H9 (cell line): ENCODE measurements at regions not wholly inside any gene's neighbourhood (a gene's known extent, or its start where the extent isn't known, plus 50 kb on each side); places are given as distances from the start of the nearest gene placed in this dataset.
A peak's percentile ranks its signal among the peaks of the same experiment; 100 is the strongest.

Experiments used
- DNase-seq: peaks from one replicate; pipeline ENCODE4 v3.0.0-alpha.2; 2017
- H2AFZ ChIP-seq: one replicate; pipeline ENCODE4 v1.6.1; 2013; ENCODE audit warnings: mild to moderate bottlenecking, low read length, control low read depth, moderate library complexity
- H2AK5ac ChIP-seq: 2 replicates; pipeline ENCODE4 v1.6.1; 2013; ENCODE audit warnings: low read length, control low read depth, mixed read lengths; ENCODE audit not compliant: insufficient read length
- H2BK120ac ChIP-seq: one replicate; pipeline ENCODE4 v1.6.1; 2013; ENCODE audit warnings: low read depth, mild to moderate bottlenecking, low read length, control low read depth, inconsistent platforms; ENCODE audit not compliant: poor library complexity, severe bottlenecking
- H2BK12ac ChIP-seq: 2 replicates; pipeline ENCODE4 v1.6.1; 2013; ENCODE audit warnings: low read length, control low read depth, mixed read lengths, low read depth; ENCODE audit not compliant: insufficient read length
- H2BK15ac ChIP-seq: 2 replicates; pipeline ENCODE4 v1.6.1; 2013; ENCODE audit warnings: low read depth, low read length, control low read depth
- H2BK20ac ChIP-seq: one replicate; pipeline ENCODE4 v1.6.1; 2013; ENCODE audit warnings: low read depth, mild to moderate bottlenecking, low read length, control low read depth, inconsistent platforms; ENCODE audit not compliant: poor library complexity, severe bottlenecking
- H2BK5ac ChIP-seq: 2 replicates; pipeline ENCODE4 v1.6.1; 2013; ENCODE audit warnings: low read length, control low read depth, mixed read lengths; ENCODE audit not compliant: insufficient read length
- H3K14ac ChIP-seq: 2 replicates; pipeline ENCODE4 v1.6.1; 2013; ENCODE audit warnings: low read length, control low read depth; ENCODE audit not compliant: insufficient read depth
- H3K18ac ChIP-seq: 2 replicates; pipeline ENCODE4 v1.6.1; 2013; ENCODE audit warnings: low read depth, mild to moderate bottlenecking, mixed read lengths, low read length, control low read depth; ENCODE audit not compliant: insufficient read length
- H3K23ac ChIP-seq: 2 replicates; pipeline ENCODE4 v1.6.1; 2013; ENCODE audit warnings: low read length, control low read depth, mixed read lengths, low read depth; ENCODE audit not compliant: insufficient read length
- H3K23me2 ChIP-seq: 2 replicates; pipeline ENCODE4 v1.6.1; 2013; ENCODE audit warnings: low read depth, mild to moderate bottlenecking, mixed read lengths, low read length, control low read depth; ENCODE audit not compliant: insufficient read length, poor library complexity, severe bottlenecking
- H3K27ac ChIP-seq: 2 replicates; pipeline ENCODE4 v1.5.1; 2013; ENCODE audit warnings: low read length, control low read depth, mixed read lengths, low read depth; ENCODE audit not compliant: insufficient read length
- H3K27me3 ChIP-seq: 2 replicates; pipeline ENCODE4 v1.6.1; 2013; ENCODE audit warnings: low read length, control low read depth, inconsistent platforms; ENCODE audit not compliant: insufficient read depth
- H3K4ac ChIP-seq: 2 replicates; pipeline ENCODE4 v1.6.1; 2013; ENCODE audit warnings: low read depth, mild to moderate bottlenecking, control low read depth, inconsistent platforms, low read length, moderate library complexity
- H3K4me1 ChIP-seq: 2 replicates; pipeline ENCODE4 v1.6.1; 2013; ENCODE audit warnings: low read length, control low read depth, inconsistent platforms; ENCODE audit not compliant: insufficient read depth
- H3K4me2 ChIP-seq: 2 replicates; pipeline ENCODE4 v1.6.1; 2013; ENCODE audit warnings: low read length, control low read depth, mixed read lengths; ENCODE audit not compliant: insufficient read length, insufficient read depth
- H3K56ac ChIP-seq: 2 replicates; pipeline ENCODE4 v1.6.1; 2013; ENCODE audit warnings: low read depth, mild to moderate bottlenecking, mixed read lengths, low read length, control low read depth; ENCODE audit not compliant: insufficient read length
- H3K79me1 ChIP-seq: 2 replicates; pipeline ENCODE4 v1.6.1; 2013; ENCODE audit warnings: low read depth, mild to moderate bottlenecking, moderate library complexity, low read length, control low read depth, inconsistent platforms; ENCODE audit not compliant: insufficient read depth, poor library complexity, severe bottlenecking
- H3K79me2 ChIP-seq: 2 replicates; pipeline ENCODE4 v1.6.1; 2013; ENCODE audit warnings: low read length, control low read depth, inconsistent platforms; ENCODE audit not compliant: insufficient read depth
- H3K9ac ChIP-seq: 2 replicates; pipeline ENCODE4 v1.6.1; 2013; ENCODE audit warnings: low read length, control low read depth, mixed read lengths; ENCODE audit not compliant: insufficient read length; ENCODE audit errors: extremely low read depth
- H3K9me3 ChIP-seq: one replicate; pipeline ENCODE4 v1.6.1; 2013; ENCODE audit warnings: low read depth, low read length, inconsistent platforms; ENCODE audit not compliant: control insufficient read depth
- H3T11ph ChIP-seq: one replicate; pipeline ENCODE4 v1.6.1; 2013; ENCODE audit warnings: mild to moderate bottlenecking, low read length, control low read depth, inconsistent platforms
- H4K20me1 ChIP-seq: one replicate; pipeline ENCODE4 v1.6.1; 2013; ENCODE audit not compliant: control insufficient read depth, insufficient read length, insufficient read depth
- H4K5ac ChIP-seq: 2 replicates; pipeline ENCODE4 v1.6.1; 2013; ENCODE audit warnings: low read depth, mild to moderate bottlenecking, mixed read lengths, low read length, control low read depth; ENCODE audit not compliant: insufficient read length
- H4K8ac ChIP-seq: replicated peaks from 2 replicates; pipeline ENCODE4 v1.6.1; 2013; ENCODE audit warnings: low read length, control low read depth, mixed read lengths, low read depth; ENCODE audit not compliant: insufficient read length
- H4K91ac ChIP-seq: 2 replicates; pipeline ENCODE4 v1.6.1; 2013; ENCODE audit warnings: low read depth, mild to moderate bottlenecking, moderate library complexity, mixed read lengths, low read length, control low read depth; ENCODE audit not compliant: insufficient read length
- H3K27ac Mint-ChIP-seq, 3 experiments: 2 replicates in 2 of 3; 3 replicates in 1 of 3; pipeline ENCODE4 v1.8.0; 2020 to 2021; ENCODE audit warnings: mixed read lengths in 3 of 3, mild to moderate bottlenecking in 1 of 3, moderate library complexity in 1 of 3
- H3K27me3 Mint-ChIP-seq: 2 replicates; pipeline ENCODE4 v1.8.0; 2021; ENCODE audit warnings: low read depth, mild to moderate bottlenecking, moderate library complexity, mixed read lengths
- H3K36me3 Mint-ChIP-seq, 3 experiments: 2 replicates in 2 of 3; 3 replicates in 1 of 3; pipeline ENCODE4 v1.8.0; 2020 to 2021; ENCODE audit warnings: low read depth in 3 of 3, mixed read lengths in 3 of 3; ENCODE audit not compliant: insufficient read depth in 1 of 3
- H3K4me1 Mint-ChIP-seq, 2 experiments: 2 replicates each; pipeline ENCODE4 v1.8.0; 2020; ENCODE audit warnings: mixed read lengths in 2 of 2
- H3K4me3 Mint-ChIP-seq, 2 experiments: 2 replicates in 1 of 2; 3 replicates in 1 of 2; pipeline ENCODE4 v1.8.0; 2020 to 2021; ENCODE audit warnings: mild to moderate bottlenecking in 2 of 2, mixed read lengths in 2 of 2, moderate library complexity in 1 of 2
- H3K9me3 Mint-ChIP-seq, 2 experiments: 2 replicates in 1 of 2; 3 replicates in 1 of 2; pipeline ENCODE4 v1.8.0; 2020; ENCODE audit warnings: mild to moderate bottlenecking in 2 of 2, mixed read lengths in 2 of 2, moderate library complexity in 1 of 2
- CTCF ChIP-seq: fragments of 200-600 bp; sonication (generic); conservative IDR thresholded peaks from 3 replicates; pipeline ENCODE4 v1.8.0; 2021; ENCODE audit warnings: antibody characterized with exemption, mild to moderate bottlenecking
- WGBS: extraction: QIAGEN DNeasy Blood & Tissue Kit; methylation state at CpG from one replicate; pipeline ENCODE4 v1.1.7; 2013; ENCODE audit warnings: missing lambda C conversion rate, low lambda C conversion rate, mixed read lengths; ENCODE audit not compliant: insufficient read length; ENCODE audit errors: extremely low coverage; 5-methylcytosine and 5-hydroxymethylcytosine counted together

- WGBS, result no CpG with 5 or more reads among the region's 13 CpGs
- Mint-ChIP-seq H3K27me3 (peaks cover 18% of the 10 kb centered on the region), H3K36me3 (no peaks in the 10 kb centered on the region; a peak in 1 of 7 replicates), H3K9me3 (no peaks in the 10 kb centered on the region), H3K4me3 (no peak overlapping the region), H3K4me1 (peaks cover 29 to 36% of the 10 kb centered on the region in 2 experiments), H3K27ac (peak overlapping the region in 1 of 3 experiments; percentile 76; a peak in 1 of 7 replicates)
- Histone ChIP-seq H3K27me3 (no peaks in the 10 kb centered on the region), H3K27ac (no peak overlapping the region), H3K23ac (no peak overlapping the region), H3K14ac (no peak overlapping the region; the same call in 1 of the 2 replicates), H2BK120ac (no peak overlapping the region), H3K23me2 (no peaks in the 10 kb centered on the region), H3K79me2 (peaks cover 2% of the 10 kb centered on the region; the same call in 1 of the 2 replicates), H4K20me1 (no peaks in the 10 kb centered on the region), H2BK12ac (no peak overlapping the region), H4K5ac (no peak overlapping the region), H4K91ac (no peak overlapping the region), H3K79me1 (no peaks in the 10 kb centered on the region), H3K4me2 (no peak overlapping the region), H3K4me1 (peaks cover 9% of the 10 kb centered on the region; the same call in 1 of the 2 replicates), H2BK15ac (no peak overlapping the region), H3K18ac (no peak overlapping the region), H2BK5ac (no peak overlapping the region), H4K8ac (no peak overlapping the region), H2AFZ (no peak overlapping the region), H3K4ac (no peak overlapping the region), H3K9ac (no peak overlapping the region), H2AK5ac (no peak overlapping the region), H3K9me3 (no peaks in the 10 kb centered on the region), H3K56ac (no peak overlapping the region), H3T11ph (no peak overlapping the region), H2BK20ac (no peak overlapping the region)
- DNase-seq, result no peak
- TF ChIP-seq CTCF, result no peak
Observed at GRCh38 chr6:167470101-167470835, 145.4 kb downstream of the TTLL2 start.
